Ishikawa (cell line): ENCODE measurements at regions not wholly inside any gene's neighbourhood (a gene's known extent, or its start where the extent isn't known, plus 50 kb on each side); places are given as distances from the start of the nearest gene placed in this dataset.

Source experiments
- CEBPB ChIP-seq: IDR thresholded peaks from 2 replicates; pipeline ENCODE4 v1.6.1; 2012
- CREB1 ChIP-seq: IDR thresholded peaks from 2 replicates; pipeline ENCODE4 v1.6.1; 2012; ENCODE audit warnings: low read depth
- EGR1 ChIP-seq: IDR thresholded peaks from 2 replicates; pipeline ENCODE4 v1.6.1; 2012
- EP300 ChIP-seq: IDR thresholded peaks from 2 replicates; pipeline ENCODE4 v1.6.1; 2012; ENCODE audit warnings: borderline replicate concordance
- FOXM1 ChIP-seq: IDR thresholded peaks from 2 replicates; pipeline ENCODE4 v1.6.1; 2012; ENCODE audit warnings: low read depth, borderline replicate concordance
- NFIC ChIP-seq: IDR thresholded peaks from 2 replicates; pipeline ENCODE4 v1.6.1; 2012
- RAD21 ChIP-seq: IDR thresholded peaks from 2 replicates; pipeline ENCODE4 v1.6.1; 2012; ENCODE audit warnings: low read depth
- TAF1 ChIP-seq: IDR thresholded peaks from 2 replicates; pipeline ENCODE4 v1.6.1; 2012; ENCODE audit warnings: low read depth, mild to moderate bottlenecking
- TCF12 ChIP-seq: IDR thresholded peaks from 2 replicates; pipeline ENCODE4 v1.6.1; 2012; ENCODE audit warnings: low read depth
- TEAD4 ChIP-seq: IDR thresholded peaks from 2 replicates; pipeline ENCODE4 v1.6.1; 2012
- YY1 ChIP-seq: IDR thresholded peaks from 2 replicates; pipeline ENCODE4 v1.6.1; 2012; ENCODE audit warnings: low read depth
- ZBTB7A ChIP-seq: IDR thresholded peaks from 2 replicates; pipeline ENCODE4 v1.6.1; 2012; ENCODE audit warnings: low read depth
- TF ChIP-seq, protein P1 (sequence below): IDR thresholded peaks from 2 replicates; pipeline ENCODE4 v1.6.1; 2012
- TF ChIP-seq, protein P2 (sequence below): IDR thresholded peaks from 2 replicates; pipeline ENCODE4 v1.6.1; 2012
- TF ChIP-seq, protein P3 (sequence below): IDR thresholded peaks from 2 replicates; pipeline ENCODE4 v1.6.1; 2012; ENCODE audit warnings: low read depth, mild to moderate bottlenecking

DNA sequence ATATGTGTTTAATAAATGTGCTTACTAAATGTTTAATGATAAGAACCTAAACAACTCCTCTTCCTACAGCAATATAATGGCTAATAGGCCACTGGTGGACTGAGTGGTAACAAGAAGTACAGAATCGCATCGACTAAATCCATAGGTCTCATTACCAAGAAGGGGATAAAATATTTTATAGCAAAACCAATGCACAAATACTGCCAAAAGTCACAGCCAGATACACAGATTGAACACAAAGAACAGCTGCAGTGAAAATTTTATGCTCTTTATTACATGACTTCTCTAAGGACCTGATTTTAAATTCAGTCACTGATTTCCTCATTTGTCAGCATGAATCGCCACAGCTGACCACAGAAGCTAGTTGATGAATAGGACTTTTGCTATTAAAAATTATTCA, 285.4 kb downstream of the DHX15 start:
- TF ChIP-seq TCF12 (no peak), ZBTB7A (no peak), TEAD4 (no peak), EP300 (no peak), EGR1 (no peak), TAF1 (no peak), NFIC (no peak), RAD21 (no peak), YY1 (no peak), CREB1 (no peak), FOXM1 (no peak), CEBPB (no peak)
- TF ChIP-seq, protein P1, sequence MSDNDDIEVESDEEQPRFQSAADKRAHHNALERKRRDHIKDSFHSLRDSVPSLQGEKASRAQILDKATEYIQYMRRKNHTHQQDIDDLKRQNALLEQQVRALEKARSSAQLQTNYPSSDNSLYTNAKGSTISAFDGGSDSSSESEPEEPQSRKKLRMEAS = no peak
- TF ChIP-seq, protein P2, sequence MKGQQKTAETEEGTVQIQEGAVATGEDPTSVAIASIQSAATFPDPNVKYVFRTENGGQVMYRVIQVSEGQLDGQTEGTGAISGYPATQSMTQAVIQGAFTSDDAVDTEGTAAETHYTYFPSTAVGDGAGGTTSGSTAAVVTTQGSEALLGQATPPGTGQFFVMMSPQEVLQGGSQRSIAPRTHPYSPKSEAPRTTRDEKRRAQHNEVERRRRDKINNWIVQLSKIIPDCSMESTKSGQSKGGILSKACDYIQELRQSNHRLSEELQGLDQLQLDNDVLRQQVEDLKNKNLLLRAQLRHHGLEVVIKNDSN = no peak
- TF ChIP-seq, protein P3, sequence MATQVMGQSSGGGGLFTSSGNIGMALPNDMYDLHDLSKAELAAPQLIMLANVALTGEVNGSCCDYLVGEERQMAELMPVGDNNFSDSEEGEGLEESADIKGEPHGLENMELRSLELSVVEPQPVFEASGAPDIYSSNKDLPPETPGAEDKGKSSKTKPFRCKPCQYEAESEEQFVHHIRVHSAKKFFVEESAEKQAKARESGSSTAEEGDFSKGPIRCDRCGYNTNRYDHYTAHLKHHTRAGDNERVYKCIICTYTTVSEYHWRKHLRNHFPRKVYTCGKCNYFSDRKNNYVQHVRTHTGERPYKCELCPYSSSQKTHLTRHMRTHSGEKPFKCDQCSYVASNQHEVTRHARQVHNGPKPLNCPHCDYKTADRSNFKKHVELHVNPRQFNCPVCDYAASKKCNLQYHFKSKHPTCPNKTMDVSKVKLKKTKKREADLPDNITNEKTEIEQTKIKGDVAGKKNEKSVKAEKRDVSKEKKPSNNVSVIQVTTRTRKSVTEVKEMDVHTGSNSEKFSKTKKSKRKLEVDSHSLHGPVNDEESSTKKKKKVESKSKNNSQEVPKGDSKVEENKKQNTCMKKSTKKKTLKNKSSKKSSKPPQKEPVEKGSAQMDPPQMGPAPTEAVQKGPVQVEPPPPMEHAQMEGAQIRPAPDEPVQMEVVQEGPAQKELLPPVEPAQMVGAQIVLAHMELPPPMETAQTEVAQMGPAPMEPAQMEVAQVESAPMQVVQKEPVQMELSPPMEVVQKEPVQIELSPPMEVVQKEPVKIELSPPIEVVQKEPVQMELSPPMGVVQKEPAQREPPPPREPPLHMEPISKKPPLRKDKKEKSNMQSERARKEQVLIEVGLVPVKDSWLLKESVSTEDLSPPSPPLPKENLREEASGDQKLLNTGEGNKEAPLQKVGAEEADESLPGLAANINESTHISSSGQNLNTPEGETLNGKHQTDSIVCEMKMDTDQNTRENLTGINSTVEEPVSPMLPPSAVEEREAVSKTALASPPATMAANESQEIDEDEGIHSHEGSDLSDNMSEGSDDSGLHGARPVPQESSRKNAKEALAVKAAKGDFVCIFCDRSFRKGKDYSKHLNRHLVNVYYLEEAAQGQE = no peak

DNA sequence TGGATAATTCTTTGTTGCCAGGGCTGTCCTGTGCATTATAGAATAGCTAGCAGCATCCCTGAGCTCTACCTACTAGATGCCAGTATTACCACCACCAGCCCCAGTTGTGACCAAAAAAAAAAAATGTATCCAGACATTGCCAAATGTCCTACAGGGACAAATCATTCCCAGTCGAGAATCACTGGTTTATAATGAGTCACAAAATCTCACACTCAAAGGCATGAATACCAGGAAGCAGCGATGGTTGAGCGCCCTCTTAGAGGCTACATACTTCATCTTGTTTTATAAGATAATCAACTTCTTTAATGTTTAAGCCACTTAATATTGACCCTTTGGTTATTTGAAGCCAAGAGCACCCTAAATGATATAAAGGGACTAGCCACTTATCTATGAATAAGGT, 297.3 kb downstream of the DHX15 start:
- no peak for TF ChIP-seq YY1

DNA sequence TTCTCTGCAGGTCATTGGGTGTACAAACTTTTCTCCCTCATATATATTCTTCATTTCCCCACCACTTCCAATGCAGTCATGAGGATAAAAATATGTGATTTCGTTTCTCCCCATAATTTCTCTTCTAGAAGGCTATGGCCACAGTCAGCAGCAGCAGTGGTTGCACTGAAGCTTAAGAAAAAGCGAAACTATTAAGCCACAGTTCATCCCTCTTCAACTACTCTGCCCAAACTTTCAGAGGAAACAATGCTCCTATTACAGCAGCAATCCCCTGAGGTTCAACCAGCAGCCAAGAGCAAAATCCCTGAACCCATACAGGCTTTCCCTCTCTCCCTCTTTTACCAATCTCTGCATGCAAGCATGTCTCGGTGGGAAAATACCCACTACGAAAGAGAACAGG, 298.6 kb downstream of the DHX15 start:
- TF ChIP-seq RAD21 = no peak
- TF ChIP-seq, protein P2 = no peak
- no peak for TF ChIP-seq CREB1
- no peak for TF ChIP-seq ZBTB7A
- no peak for TF ChIP-seq NFIC
- TF ChIP-seq YY1 = no peak
- no peak for TF ChIP-seq EP300
- no peak for TF ChIP-seq FOXM1
- TF ChIP-seq TCF12 = no peak
- no peak for TF ChIP-seq TEAD4
- no peak for TF ChIP-seq EGR1
- TF ChIP-seq, protein P3 = no peak
- TF ChIP-seq CEBPB = no peak
- TF ChIP-seq TAF1 = no peak
- TF ChIP-seq, protein P1 = no peak

DNA sequence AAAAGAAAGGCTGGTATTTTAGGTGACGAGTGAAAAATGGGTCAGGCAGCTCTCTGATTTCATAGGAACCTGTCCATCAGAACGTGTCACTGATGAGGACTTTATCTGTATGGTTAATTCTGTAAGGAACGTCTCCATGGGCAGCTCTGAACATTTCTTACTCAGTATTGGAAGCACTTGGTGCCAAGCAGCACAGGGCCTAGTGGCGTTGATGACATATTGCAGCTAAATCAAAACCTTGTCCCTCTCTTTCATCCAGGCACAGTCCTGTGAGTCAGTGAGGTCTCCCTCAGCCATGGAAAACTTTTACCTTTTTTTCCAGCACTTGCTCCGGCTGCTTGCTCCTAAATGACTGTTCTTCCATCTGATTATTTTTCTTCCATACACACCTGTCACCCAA, 301.9 kb downstream of the DHX15 start:
- TF ChIP-seq EP300 (no peak), RAD21 (no peak), CEBPB (no peak), TCF12 (no peak), ZBTB7A (no peak), NFIC (no peak), EGR1 (no peak), FOXM1 (no peak), TEAD4 (no peak), TAF1 (no peak)
- TF ChIP-seq, protein P3 = no peak
- TF ChIP-seq, protein P2 = no peak
- TF ChIP-seq, protein P1 = no peak
